ENCODE measurements at regions not wholly inside any gene's neighbourhood (a gene's known extent, or its start where the extent isn't known, plus 50 kb on each side); places are given as distances from the start of the nearest gene placed in this dataset.

DNA sequence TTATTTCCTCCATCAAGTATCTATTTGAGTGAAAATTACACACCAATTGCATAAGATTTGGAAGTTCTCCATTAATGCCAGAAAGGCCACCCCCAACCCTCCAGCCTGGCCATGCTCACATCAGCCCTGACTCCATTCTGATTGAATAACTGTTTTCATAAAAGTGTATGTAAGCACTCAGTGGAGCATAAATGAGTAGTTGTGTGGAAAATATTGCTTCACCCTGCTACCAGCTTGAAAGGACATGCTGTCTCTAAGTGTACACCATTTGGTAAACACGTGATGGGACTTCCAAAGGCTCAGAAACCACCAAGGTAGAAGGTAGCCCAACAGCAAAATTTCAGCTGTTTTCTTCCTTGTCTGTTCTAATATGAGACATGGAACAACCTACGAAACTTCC, 393.8 kb downstream of the ZNF385D start:
- CTCF ChIA-PET, result no interaction called here
- POLR2A ChIA-PET, result no interaction called here
- TF ChIP-seq, protein P1, sequence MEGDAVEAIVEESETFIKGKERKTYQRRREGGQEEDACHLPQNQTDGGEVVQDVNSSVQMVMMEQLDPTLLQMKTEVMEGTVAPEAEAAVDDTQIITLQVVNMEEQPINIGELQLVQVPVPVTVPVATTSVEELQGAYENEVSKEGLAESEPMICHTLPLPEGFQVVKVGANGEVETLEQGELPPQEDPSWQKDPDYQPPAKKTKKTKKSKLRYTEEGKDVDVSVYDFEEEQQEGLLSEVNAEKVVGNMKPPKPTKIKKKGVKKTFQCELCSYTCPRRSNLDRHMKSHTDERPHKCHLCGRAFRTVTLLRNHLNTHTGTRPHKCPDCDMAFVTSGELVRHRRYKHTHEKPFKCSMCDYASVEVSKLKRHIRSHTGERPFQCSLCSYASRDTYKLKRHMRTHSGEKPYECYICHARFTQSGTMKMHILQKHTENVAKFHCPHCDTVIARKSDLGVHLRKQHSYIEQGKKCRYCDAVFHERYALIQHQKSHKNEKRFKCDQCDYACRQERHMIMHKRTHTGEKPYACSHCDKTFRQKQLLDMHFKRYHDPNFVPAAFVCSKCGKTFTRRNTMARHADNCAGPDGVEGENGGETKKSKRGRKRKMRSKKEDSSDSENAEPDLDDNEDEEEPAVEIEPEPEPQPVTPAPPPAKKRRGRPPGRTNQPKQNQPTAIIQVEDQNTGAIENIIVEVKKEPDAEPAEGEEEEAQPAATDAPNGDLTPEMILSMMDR (IDR thresholded peaks at IDR 0.05; ENCODE audit: control extremely low read depth, extremely low read depth, low read depth, missing control alignments), result no peak
- DNase-seq (ENCODE audit: extremely low spot score), result no peak

DNA sequence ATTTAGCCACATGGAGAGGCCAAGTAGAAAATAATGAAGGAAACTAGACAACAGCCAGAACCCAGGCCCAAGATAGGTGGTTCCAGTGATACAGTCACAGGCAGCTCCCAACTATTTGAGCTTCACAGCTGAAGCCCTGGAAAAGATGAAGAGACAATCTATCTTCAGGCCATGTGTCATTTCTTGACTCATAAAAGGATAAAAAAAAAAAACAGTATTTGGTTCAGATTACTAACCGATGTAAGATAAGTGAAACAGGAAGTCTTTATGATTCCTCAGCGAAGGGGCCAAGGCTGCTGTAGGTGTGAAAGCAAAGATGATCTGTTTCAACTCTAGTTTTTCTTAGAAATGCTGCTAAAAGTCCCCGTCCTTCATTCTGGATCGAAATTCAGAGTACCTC, 394.6 kb downstream of the ZNF385D start:
- ChIA-PET POLR2A (no interaction called here), CTCF (interaction anchor here (0.8 kb wide), 1 partner anchor 18 kb away, joined by 3 read pairs; no protein-coding TSS in a partner anchor)
- TF ChIP-seq, protein P1 (IDR thresholded peaks at IDR 0.05; ENCODE audit: control extremely low read depth, extremely low read depth, low read depth, missing control alignments), result no peak
- no peak for DNase-seq (ENCODE audit: extremely low spot score)

DNA sequence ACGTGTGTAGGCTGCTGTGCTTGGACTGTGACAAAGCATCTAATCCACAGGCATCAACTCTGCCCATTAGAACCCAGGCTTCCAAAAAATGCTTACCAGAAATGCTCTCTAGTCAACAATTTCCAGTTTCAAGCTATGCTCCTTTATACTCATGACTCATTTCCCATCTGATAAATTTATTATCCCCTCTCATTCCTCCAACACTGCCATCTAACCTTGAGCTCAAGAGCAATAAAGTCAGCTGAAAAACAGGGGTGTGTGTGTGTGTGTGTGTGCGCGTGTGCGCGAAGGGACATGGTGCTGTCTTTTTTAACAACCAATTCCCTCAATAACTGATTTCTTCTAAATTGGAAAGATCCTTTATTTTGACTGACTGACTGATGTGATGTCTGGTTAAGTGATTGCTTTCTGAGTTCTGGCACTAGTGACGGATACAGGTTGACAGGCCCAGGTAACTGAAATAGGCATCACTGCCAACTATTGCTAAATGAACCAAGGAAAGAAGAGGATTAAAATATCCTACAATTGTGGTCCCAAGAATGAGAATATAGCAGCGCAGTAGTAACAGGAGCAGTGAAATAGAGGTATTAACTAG, 405.5 kb downstream of the ZNF385D start:
- POLR2A ChIA-PET, result no interaction called here
- TF ChIP-seq, protein P1 (IDR thresholded peaks at IDR 0.05; ENCODE audit: control extremely low read depth, extremely low read depth, low read depth, missing control alignments), result no peak
- no peak for DNase-seq (ENCODE audit: extremely low spot score)
- CTCF ChIA-PET, result no interaction called here

DNA sequence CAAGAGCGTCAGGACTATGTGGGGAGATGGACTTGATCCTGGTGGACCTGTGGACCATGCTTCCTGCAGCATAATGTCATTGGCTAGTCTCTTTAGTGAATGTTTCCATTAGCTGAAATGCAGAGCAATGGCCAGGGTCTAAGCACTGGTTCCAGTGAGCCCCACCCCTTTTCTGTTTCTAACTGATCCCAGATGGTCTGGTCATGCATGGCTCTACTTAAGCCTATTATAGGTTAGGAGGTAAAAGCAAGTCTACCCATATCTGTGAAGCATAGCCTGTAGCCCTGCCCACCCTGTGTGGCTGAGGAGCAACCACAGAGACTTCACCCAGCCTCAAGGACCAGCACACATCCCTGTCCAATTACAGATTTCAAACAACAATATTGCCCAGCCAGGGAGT, 419.2 kb downstream of the ZNF385D start:
- TF ChIP-seq, protein P1 (IDR thresholded peaks at IDR 0.05; ENCODE audit: control extremely low read depth, extremely low read depth, low read depth, missing control alignments), result no peak
- ChIA-PET POLR2A (no interaction called here), CTCF (no interaction called here)
- DNase-seq (ENCODE audit: extremely low spot score), result no peak

DNA sequence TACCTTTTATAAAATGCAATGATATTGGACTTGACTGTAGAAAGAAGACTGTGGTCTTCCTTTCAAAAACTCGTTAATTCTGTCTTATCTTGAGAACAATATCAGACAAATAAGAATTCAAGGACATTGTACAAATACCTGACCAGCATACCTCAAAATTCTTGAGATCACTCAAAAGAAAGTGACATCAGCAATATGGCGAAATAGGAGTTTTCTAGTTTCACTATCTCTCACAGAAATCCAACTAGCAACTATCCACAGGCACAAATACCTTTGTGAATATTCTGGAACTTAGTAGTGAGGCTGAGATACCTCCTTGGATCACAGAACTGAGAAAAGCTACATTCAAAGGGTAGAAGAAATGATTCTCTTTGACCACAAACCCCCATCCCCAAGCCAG, 419.7 kb downstream of the ZNF385D start:
- TF ChIP-seq, protein P1 (IDR thresholded peaks at IDR 0.05; ENCODE audit: control extremely low read depth, extremely low read depth, low read depth, missing control alignments), result no peak
- ChIA-PET CTCF (no interaction called here), POLR2A (no interaction called here)
- no peak for DNase-seq (ENCODE audit: extremely low spot score)

DNA sequence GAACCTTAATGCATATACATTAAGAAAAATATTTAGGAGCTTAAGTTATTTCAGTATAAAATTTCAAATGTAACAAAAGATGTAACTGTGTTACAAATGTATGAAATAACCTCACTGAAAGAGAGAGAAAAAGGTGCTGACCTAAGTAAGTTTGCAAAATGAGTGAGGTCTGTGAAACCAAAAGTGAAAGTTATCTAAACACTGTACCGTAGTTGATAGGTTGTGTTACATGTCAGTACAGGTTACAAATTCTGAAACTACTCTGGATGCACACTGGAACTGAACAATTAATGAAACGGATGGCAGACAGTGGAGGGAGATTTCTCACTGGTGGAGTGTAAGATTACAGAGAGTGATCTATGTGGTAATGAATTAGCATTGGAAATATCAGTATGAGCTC, 420.7 kb downstream of the ZNF385D start:
- CTCF ChIA-PET, result no interaction called here
- peak; percentile 12 for DNase-seq (ENCODE audit: extremely low spot score)
- TF ChIP-seq, protein P1 (IDR thresholded peaks at IDR 0.05; ENCODE audit: control extremely low read depth, extremely low read depth, low read depth, missing control alignments), result no peak

More for the DNA sequence above, 420.7 kb downstream of the ZNF385D start:
- POLR2A ChIA-PET, result no interaction called here

All from GM10248 (cell line).